A673 (cell line): ENCODE measurements at regions not wholly inside any gene's neighbourhood (a gene's known extent, or its start where the extent isn't known, plus 50 kb on each side); places are given as distances from the start of the nearest gene placed in this dataset.

Experiments used
- BruUV-seq: library from RNA; stranded (reverse); fragments of 400-500 nt; replicated peaks from 2 replicates; lab custom pipeline; 2021; lab: Mats Ljungman, UMichigan
- CTCF ChIA-PET: fragments of 300-600 bp; sonication (Branson Sonifier 250); formaldehyde crosslinking; loops from one replicate; lab custom pipeline; 2022; ENCODE audit warnings: antibody characterized with exemption; lab: Charles Lee
- POLR2A ChIA-PET: fragments of 300-600 bp; sonication (Branson Sonifier 250); formaldehyde crosslinking; loops from one replicate; lab custom pipeline; 2022; ENCODE audit warnings: antibody characterized with exemption; ENCODE audit not compliant: low non-redundant PET; lab: Charles Lee
- DNase-seq: peaks from one replicate; pipeline ENCODE4 v3.0.0-alpha.2; 2015; ENCODE audit warnings: low spot score
- H3K27ac ChIP-seq: fragments of 200-600 bp; sonication (generic); 2 replicates; pipeline ENCODE4 v1.5.1; 2016; ENCODE audit warnings: mixed run types, low read depth, mild to moderate bottlenecking, mixed read lengths, antibody characterized with exemption, low read length; ENCODE audit not compliant: poor library complexity, severe bottlenecking
- H3K27me3 ChIP-seq: fragments of 200-600 bp; sonication (generic); replicated peaks from 2 replicates; pipeline ENCODE4 v1.6.1; 2017; ENCODE audit warnings: mixed run types, low read depth, mild to moderate bottlenecking, mixed read lengths, antibody characterized with exemption, low read length; ENCODE audit not compliant: insufficient read depth, poor library complexity
- H3K36me3 ChIP-seq: fragments of 200-600 bp; sonication (generic); 2 replicates; pipeline ENCODE4 v1.6.1; 2016; ENCODE audit warnings: mixed run types, mild to moderate bottlenecking, mixed read lengths, antibody characterized with exemption, low read length; ENCODE audit not compliant: insufficient read depth, poor library complexity, severe bottlenecking
- H3K4me1 ChIP-seq: fragments of 200-600 bp; sonication (generic); 2 replicates; pipeline ENCODE4 v1.6.1; 2017; ENCODE audit warnings: mixed run types, mild to moderate bottlenecking, mixed read lengths, antibody characterized with exemption, low read length; ENCODE audit not compliant: insufficient read depth, poor library complexity, severe bottlenecking
- H3K4me3 ChIP-seq: fragments of 200-600 bp; sonication (generic); 2 replicates; pipeline ENCODE4 v1.5.1; 2016; ENCODE audit warnings: low read depth, mixed run types, mild to moderate bottlenecking, mixed read lengths, low read length; ENCODE audit not compliant: poor library complexity, severe bottlenecking
- H3K9me3 ChIP-seq: fragments of 200-600 bp; sonication (generic); 2 replicates; pipeline ENCODE4 v1.6.1; 2016; ENCODE audit warnings: mixed run types, low read depth, mild to moderate bottlenecking, mixed read lengths, antibody characterized with exemption, low read length; ENCODE audit not compliant: poor library complexity, severe bottlenecking
- EZH2 ChIP-seq: fragments of 200-600 bp; sonication (generic); IDR thresholded peaks from 2 replicates; pipeline ENCODE4 v1.6.1; 2017; ENCODE audit warnings: borderline replicate concordance, low read depth, mild to moderate bottlenecking, mixed read lengths, antibody characterized with exemption, low read length; ENCODE audit not compliant: poor library complexity, severe bottlenecking
- intact Hi-C: fragments of 100-400 bp; cut with micrococcal nuclease; formaldehyde crosslinking; loops from one replicate; pipeline ENCODE4 v1.10.0; 2022; ENCODE audit not compliant: unreplicated experiment
- TF ChIP-seq, protein P1 (sequence below): fragments of 300-800, 200-600 bp; sonication (generic); conservative IDR thresholded peaks from 2 replicates; pipeline ENCODE4 v1.5.1; 2017; ENCODE audit warnings: low read depth, mild to moderate bottlenecking, antibody characterized with exemption, low read length, moderate library complexity, mixed read lengths

DNA sequence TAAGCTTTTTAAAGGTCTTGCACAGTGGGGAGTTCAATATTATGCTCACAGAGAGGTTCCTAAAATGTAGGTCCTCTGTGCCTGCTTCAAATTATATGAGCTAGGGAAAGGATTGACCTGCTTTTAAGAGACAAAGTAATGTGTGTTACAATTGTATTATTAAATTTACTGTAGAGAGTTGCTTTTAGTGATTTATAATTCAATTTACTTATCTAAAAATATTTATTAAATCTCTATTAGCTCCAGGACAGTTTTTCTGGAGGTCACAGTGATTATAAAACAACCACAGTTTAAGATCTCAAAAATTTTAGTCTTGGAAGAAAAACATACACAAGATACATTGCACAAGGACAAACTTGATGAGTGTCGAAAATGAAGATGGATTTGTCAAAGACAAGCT, 665.7 kb upstream of the ARPP21 start:
- H3K27ac ChIP-seq, result no peak overlapping the region
- no TSS peak for BruUV-seq
- no peaks in the 10 kb centered on the region for H3K36me3 ChIP-seq
- ChIA-PET CTCF (no interaction called here), POLR2A (no interaction called here)
- H3K4me3 ChIP-seq, result no peak overlapping the region
- intact Hi-C loops, result no loop called here
- H3K27me3 ChIP-seq, result no peaks in the 10 kb centered on the region
- TF ChIP-seq, protein P1, sequence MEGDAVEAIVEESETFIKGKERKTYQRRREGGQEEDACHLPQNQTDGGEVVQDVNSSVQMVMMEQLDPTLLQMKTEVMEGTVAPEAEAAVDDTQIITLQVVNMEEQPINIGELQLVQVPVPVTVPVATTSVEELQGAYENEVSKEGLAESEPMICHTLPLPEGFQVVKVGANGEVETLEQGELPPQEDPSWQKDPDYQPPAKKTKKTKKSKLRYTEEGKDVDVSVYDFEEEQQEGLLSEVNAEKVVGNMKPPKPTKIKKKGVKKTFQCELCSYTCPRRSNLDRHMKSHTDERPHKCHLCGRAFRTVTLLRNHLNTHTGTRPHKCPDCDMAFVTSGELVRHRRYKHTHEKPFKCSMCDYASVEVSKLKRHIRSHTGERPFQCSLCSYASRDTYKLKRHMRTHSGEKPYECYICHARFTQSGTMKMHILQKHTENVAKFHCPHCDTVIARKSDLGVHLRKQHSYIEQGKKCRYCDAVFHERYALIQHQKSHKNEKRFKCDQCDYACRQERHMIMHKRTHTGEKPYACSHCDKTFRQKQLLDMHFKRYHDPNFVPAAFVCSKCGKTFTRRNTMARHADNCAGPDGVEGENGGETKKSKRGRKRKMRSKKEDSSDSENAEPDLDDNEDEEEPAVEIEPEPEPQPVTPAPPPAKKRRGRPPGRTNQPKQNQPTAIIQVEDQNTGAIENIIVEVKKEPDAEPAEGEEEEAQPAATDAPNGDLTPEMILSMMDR, result no peak
- TF ChIP-seq EZH2, result no peak
- H3K9me3 ChIP-seq, result peaks cover 4% of the 10 kb centered on the region
- peaks cover 22% of the 10 kb centered on the region for H3K4me1 ChIP-seq
- DNase-seq, result no peak

DNA sequence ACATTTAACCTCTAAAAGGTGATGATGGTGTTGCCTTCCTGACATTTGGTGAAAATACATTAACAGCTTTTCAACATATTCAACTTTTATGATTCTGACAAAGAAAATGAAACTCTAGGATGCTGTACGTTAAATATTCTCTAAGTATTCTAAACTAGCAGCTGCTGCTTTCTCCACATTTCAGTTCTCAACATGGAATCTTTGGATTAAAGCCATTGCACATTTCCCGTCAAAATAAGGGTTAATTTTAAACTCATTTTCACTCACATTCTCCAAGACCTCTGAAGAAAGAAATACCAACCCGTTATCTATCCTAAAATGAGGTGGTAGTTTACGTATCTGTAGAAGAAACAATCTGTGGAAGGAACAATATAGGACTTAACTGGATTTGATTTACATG, 655.7 kb upstream of the ARPP21 start:
- BruUV-seq, result no TSS peak
- Histone ChIP-seq H3K36me3 (no peaks in the 10 kb centered on the region), H3K4me3 (no peak overlapping the region), H3K27me3 (no peaks in the 10 kb centered on the region), H3K4me1 (peaks cover 5% of the 10 kb centered on the region), H3K9me3 (no peaks in the 10 kb centered on the region), H3K27ac (no peak overlapping the region)
- TF ChIP-seq EZH2, result no peak
- TF ChIP-seq, protein P1, result no peak
- ChIA-PET POLR2A (no interaction called here), CTCF (no interaction called here)
- no peak for DNase-seq
- intact Hi-C loops, result no loop called here

DNA sequence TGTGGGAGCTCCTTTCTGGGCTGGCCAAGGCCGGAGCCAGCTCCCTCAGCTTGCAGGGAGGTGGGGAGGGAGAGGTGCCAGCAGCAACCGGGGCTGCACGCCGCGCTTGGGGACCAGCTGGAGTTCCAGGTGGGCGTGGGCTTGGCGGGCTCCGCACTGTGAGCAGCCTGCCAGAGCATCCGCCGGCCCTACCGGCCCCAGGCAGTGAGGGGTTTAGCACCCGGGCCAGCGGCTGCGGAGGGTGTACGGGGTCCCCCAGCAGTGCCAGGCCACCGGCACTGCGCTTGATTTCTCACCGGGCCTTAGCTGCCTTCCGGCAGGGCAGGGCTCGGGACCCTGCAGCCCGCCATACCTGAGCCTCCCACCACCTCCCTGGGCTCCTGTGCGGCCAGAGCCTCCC, 651.0 kb upstream of the ARPP21 start:
- intact Hi-C loops, result no loop called here
- CTCF ChIA-PET, result no interaction called here
- Histone ChIP-seq H3K4me3 (no peak overlapping the region), H3K27me3 (no peaks in the 10 kb centered on the region), H3K4me1 (peaks cover 5% of the 10 kb centered on the region), H3K36me3 (no peaks in the 10 kb centered on the region), H3K27ac (no peak overlapping the region), H3K9me3 (peaks cover 18% of the 10 kb centered on the region)
- POLR2A ChIA-PET, result no interaction called here
- DNase-seq, result no peak
- no peak for TF ChIP-seq EZH2
- TF ChIP-seq, protein P1, result no peak
- BruUV-seq, result no TSS peak
